RKO (cell line): ENCODE measurements at regions not wholly inside any gene's neighbourhood (a gene's known extent, or its start where the extent isn't known, plus 50 kb on each side); places are given as distances from the start of the nearest gene placed in this dataset.
A peak's percentile ranks its signal among the peaks of the same experiment; 100 is the strongest.
"Not testable (repeated sequence)": the region's sequence is repeated elsewhere in the genome, so short reads cannot be mapped to it uniquely, and the experiment has no call there.

Experiments used
- DNase-seq: peaks from one replicate; pipeline ENCODE4 v3.0.0-alpha.2; 2016; ENCODE audit warnings: low spot score

GRCh38 chr19:23984911-23985310 is 70.2 kb downstream of the ZNF726 start:
- not testable (repeated sequence) for DNase-seq

GRCh38 chr19:23986623-23987022 is 71.9 kb downstream of the ZNF726 start:
- no peak for DNase-seq

- no peak for DNase-seq
Measured at GRCh38 chr19:23991170-23991569, 76.5 kb downstream of the ZNF726 start.

GRCh38 chr19:23992348-23992747 is 77.7 kb downstream of the ZNF726 start:
- no peak for DNase-seq

- no peak for DNase-seq
Measured at GRCh38 chr19:23993440-23993839, 78.8 kb downstream of the ZNF726 start.

GRCh38 chr19:23996549-23996948 is 81.9 kb downstream of the ZNF726 start:
- DNase-seq: peak; percentile 14

- DNase-seq: no peak
Measured at GRCh38 chr19:23998568-23998967, 83.9 kb downstream of the ZNF726 start.

- no peak for DNase-seq
Measured at GRCh38 chr19:23999821-24000610, 85.3 kb downstream of the ZNF726 start.

GRCh38 chr19:24000656-24001055 is 86.0 kb downstream of the ZNF726 start:
- no peak for DNase-seq

- no peak for DNase-seq
Measured at GRCh38 chr19:24002256-24002945, 84.6 kb upstream of the ZNF254 start.

GRCh38 chr19:24003537-24003936 is 83.5 kb upstream of the ZNF254 start:
- no peak for DNase-seq

GRCh38 chr19:24004166-24004565 is 82.8 kb upstream of the ZNF254 start:
- DNase-seq: no peak

- DNase-seq: no peak
Measured at GRCh38 chr19:24029941-24030636, 56.9 kb upstream of the ZNF254 start.

- DNase-seq: no peak
Measured at GRCh38 chr19:24032651-24033050, 54.3 kb upstream of the ZNF254 start.

- peak; percentile 93 for DNase-seq
Measured at GRCh38 chr19:24033301-24033962, 53.6 kb upstream of the ZNF254 start.

GRCh38 chr19:24033963-24034342 is 53.0 kb upstream of the ZNF254 start:
- peak; percentile 80 for DNase-seq

- DNase-seq: not testable (repeated sequence)
Measured at GRCh38 chr19:24035261-24035880, 51.6 kb upstream of the ZNF254 start.
